Left lung (tissue), 4 donors: ENCODE measurements at regions not wholly inside any gene's neighbourhood (a gene's known extent, or its start where the extent isn't known, plus 50 kb on each side); places are given as distances from the start of the nearest gene placed in this dataset.

ENCODE experiments used
- ATAC-seq: fragments of 200-7000 bp; cut with Tn5 transposase; one replicate; pipeline ENCODE4 v1.9.1; 2020; ENCODE audit warnings: moderate library complexity
- DNase-seq, 4 donors: peaks; one replicate each; pipeline ENCODE4 v3.0.0-alpha.2; 2013 to 2020
- H3K27ac ChIP-seq, 2 donors: fragments of 200-600 bp; sonication (generic) in 1 of 2; one replicate each; pipeline versions ENCODE4 v1.5.0 to v1.8.0; 2020 to 2021
- H3K27me3 ChIP-seq, 2 donors: fragments of 200-600 bp; sonication (generic) in 1 of 2; one replicate each; pipeline versions ENCODE4 v1.5.0 to v1.8.0; 2020 to 2021
- H3K36me3 ChIP-seq, 2 donors: fragments of 200-600 bp; sonication (generic) in 1 of 2; one replicate each; pipeline versions ENCODE4 v1.5.0 to v1.8.0; 2020 to 2021
- H3K4me1 ChIP-seq, 2 donors: fragments of 200-600 bp; one replicate each; pipeline ENCODE4 v1.8.0; 2021
- H3K4me3 ChIP-seq, 2 donors: fragments of 200-600 bp; sonication (generic) in 1 of 2; one replicate each; pipeline versions ENCODE4 v1.5.0 to v1.8.0; 2020 to 2021; ENCODE audit warnings: mild to moderate bottlenecking in 1 of 2
- H3K9me3 ChIP-seq, 2 donors: fragments of 200-600 bp; sonication (generic) in 1 of 2; one replicate each; pipeline versions ENCODE4 v1.5.0 to v1.8.0; 2020 to 2021
- intact Hi-C, 2 donors: fragments of 100-400 bp; cut with DNase I; formaldehyde crosslinking; loops; one replicate each; pipeline versions ENCODE4 v1.11.2 to v1.14.2; 2022
- TF ChIP-seq, protein P1 (sequence below), 2 donors: fragments of 200-600 bp; sonication (generic) in 1 of 2; IDR thresholded peaks; one replicate each; pipeline versions ENCODE4 v1.5.0 to v1.8.0; 2021; ENCODE audit warnings: antibody characterized with exemption in 2 of 2
- donor health status: DM: no; HTN: yes; CAD: no.
- donor health status: DM: no; HTN: no; CAD: no.

DNA sequence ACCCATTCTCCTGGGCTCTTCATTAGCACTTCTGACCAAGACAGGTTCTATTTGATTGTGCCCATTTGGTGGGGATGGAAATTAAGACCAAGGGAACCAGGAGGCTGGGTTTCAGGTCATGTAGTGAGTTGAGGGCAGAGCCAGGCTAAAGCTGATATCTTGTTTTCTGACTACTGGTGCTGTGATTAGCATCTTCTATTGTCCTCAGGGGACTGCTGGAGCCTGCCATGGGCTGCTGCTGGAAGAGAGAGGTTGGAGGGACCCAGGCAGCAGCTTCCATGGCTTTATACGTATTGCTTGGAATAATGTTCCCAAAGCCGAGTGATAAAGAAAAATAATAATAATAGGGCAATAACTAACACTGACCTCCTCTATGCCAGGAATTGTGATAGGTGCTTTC is 211.4 kb upstream of the ROPN1 start:
- ATAC-seq (no peak), DNase-seq (no peak)
- intact Hi-C loops = no loop called here
- TF ChIP-seq, protein P1, sequence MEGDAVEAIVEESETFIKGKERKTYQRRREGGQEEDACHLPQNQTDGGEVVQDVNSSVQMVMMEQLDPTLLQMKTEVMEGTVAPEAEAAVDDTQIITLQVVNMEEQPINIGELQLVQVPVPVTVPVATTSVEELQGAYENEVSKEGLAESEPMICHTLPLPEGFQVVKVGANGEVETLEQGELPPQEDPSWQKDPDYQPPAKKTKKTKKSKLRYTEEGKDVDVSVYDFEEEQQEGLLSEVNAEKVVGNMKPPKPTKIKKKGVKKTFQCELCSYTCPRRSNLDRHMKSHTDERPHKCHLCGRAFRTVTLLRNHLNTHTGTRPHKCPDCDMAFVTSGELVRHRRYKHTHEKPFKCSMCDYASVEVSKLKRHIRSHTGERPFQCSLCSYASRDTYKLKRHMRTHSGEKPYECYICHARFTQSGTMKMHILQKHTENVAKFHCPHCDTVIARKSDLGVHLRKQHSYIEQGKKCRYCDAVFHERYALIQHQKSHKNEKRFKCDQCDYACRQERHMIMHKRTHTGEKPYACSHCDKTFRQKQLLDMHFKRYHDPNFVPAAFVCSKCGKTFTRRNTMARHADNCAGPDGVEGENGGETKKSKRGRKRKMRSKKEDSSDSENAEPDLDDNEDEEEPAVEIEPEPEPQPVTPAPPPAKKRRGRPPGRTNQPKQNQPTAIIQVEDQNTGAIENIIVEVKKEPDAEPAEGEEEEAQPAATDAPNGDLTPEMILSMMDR (IDR thresholded peaks at IDR 0.05) = no peak
- Histone ChIP-seq H3K27ac (no peak overlapping the region), H3K36me3 (no peaks in the 10 kb centered on the region), H3K4me1 (no peaks in the 10 kb centered on the region), H3K27me3 (no peaks in the 10 kb centered on the region), H3K4me3 (no peak overlapping the region), H3K9me3 (no peaks in the 10 kb centered on the region)

- ATAC-seq (no peak), DNase-seq (peak in 2 of 4 donors; percentile 55 to 56)
- no peaks in the 10 kb centered on the region for H3K9me3 ChIP-seq
- no peak overlapping the region for H3K27ac ChIP-seq
- H3K4me1 ChIP-seq = no peaks in the 10 kb centered on the region
- no peaks in the 10 kb centered on the region for H3K36me3 ChIP-seq
- intact Hi-C loops = no loop called here
- no peaks in the 10 kb centered on the region for H3K27me3 ChIP-seq
- no peak overlapping the region for H3K4me3 ChIP-seq
- TF ChIP-seq, protein P1 (IDR thresholded peaks at IDR 0.05) = no peak
These were observed 214.5 kb upstream of the ROPN1 start for GRCh38 chr3:124206225-124207055.

DNA sequence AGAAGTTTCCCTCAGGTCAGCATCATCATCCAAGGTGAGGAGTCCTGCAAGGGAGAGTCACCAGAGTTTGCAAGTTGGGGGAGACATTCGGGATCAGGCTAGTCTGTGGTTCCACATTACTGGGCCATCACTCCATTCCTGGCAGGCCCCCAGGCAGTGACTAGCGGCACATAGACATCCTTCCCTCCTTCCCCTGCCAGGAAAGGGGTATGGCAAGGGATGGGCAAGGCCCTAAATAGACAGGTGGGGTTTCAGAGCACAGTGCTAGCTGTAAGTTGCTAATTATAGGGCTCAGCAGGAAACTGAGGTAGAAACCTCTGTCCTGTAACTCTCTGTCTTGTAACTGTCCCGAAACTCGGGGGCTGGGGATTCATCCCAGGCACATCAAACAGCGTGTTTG is 215.2 kb upstream of the ROPN1 start:
- no peaks in the 10 kb centered on the region for H3K9me3 ChIP-seq
- TF ChIP-seq, protein P1 (IDR thresholded peaks at IDR 0.05) = no peak
- no peaks in the 10 kb centered on the region for H3K36me3 ChIP-seq
- intact Hi-C loops = no loop called here
- no peak overlapping the region for H3K27ac ChIP-seq
- H3K27me3 ChIP-seq = no peaks in the 10 kb centered on the region
- DNase-seq (no peak), ATAC-seq (no peak)
- H3K4me1 ChIP-seq = no peaks in the 10 kb centered on the region
- H3K4me3 ChIP-seq = no peak overlapping the region

GRCh38 chr3:124207873-124208485 is 216.1 kb upstream of the ROPN1 start:
- intact Hi-C loops = no loop called here
- Histone ChIP-seq H3K4me1 (no peaks in the 10 kb centered on the region), H3K36me3 (no peaks in the 10 kb centered on the region), H3K4me3 (no peak overlapping the region), H3K27ac (no peak overlapping the region), H3K9me3 (no peaks in the 10 kb centered on the region), H3K27me3 (no peaks in the 10 kb centered on the region)
- ATAC-seq (no peak), DNase-seq (no peak)
- TF ChIP-seq, protein P1 (IDR thresholded peaks at IDR 0.05) = no peak

DNA sequence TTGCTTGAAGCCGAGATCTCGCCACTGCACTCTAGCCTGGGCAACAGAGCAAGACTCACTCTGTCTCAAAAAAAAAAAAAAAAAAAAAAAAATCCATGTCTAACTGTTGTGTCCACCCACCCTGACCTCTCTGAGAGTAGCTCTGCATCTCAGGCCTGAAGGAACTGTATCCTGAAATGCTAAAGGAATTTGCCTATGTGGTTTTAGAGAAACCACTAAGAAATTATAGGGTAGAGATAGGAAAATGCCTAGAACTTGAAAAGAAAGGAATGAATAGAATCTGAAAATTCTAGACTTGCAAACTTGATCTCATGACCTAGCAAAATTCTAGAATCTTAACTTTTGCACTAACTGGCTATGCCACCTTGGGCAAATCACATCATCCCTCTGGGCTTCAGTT is 217.5 kb upstream of the ROPN1 start:
- H3K4me3 ChIP-seq = no peak overlapping the region
- TF ChIP-seq, protein P1 (IDR thresholded peaks at IDR 0.05) = no peak
- ATAC-seq (no peak), DNase-seq (no peak)
- no peak overlapping the region for H3K27ac ChIP-seq
- intact Hi-C loops = no loop called here
- H3K4me1 ChIP-seq = no peaks in the 10 kb centered on the region
- H3K27me3 ChIP-seq = no peaks in the 10 kb centered on the region
- no peaks in the 10 kb centered on the region for H3K9me3 ChIP-seq
- H3K36me3 ChIP-seq = no peaks in the 10 kb centered on the region
